COR-L47 (cell line): ENCODE measurements at regions not wholly inside any gene's neighbourhood (a gene's known extent, or its start where the extent isn't known, plus 50 kb on each side); places are given as distances from the start of the nearest gene placed in this dataset.
A peak's percentile ranks its signal among the peaks of the same experiment; 100 is the strongest.
"Not testable (repeated sequence)": the region's sequence is repeated elsewhere in the genome, so short reads cannot be mapped to it uniquely, and the experiment has no call there.

Source experiments
- DNase-seq: peaks from one replicate; lab custom pipeline; 2025; lab: John Stamatoyannopoulos, UW

DNA sequence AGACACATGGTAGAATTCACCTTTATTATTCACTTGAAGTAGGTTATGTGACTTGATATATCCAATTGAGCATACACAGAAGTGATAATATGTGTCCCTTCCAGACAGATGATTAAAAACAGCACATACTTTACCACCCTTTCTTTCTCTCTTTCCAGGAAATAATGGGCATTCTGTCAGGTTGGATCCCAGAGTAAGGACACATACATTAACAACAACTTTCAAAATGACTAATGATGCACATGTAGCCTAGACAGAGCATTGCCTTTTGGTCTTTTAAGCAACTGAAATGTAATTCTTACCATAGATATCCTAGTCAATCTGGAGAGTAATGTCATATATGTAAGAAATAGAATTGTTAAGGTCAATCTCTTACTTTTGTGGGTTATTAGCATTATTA is 1748.7 kb downstream of the EFNA5 start:
- no peak for DNase-seq

DNA sequence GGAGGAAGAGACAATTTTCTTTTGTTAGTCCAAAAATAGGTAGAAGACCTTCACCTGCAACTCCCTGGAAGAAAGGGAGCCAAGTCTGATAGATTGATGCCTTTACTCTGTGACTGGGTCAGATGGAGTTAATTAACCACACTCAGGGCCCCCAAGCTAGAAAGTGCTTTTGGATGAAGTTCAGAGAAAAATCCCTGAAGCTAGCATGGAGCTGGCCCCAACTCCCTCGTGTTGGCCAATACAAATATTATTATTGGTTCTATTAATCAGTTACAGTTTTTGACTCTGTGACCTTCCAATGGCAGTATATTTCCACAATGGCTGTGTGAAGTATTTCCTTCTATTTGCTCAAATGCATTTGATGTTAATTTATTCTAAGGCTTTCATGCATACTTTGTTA is 1753.5 kb downstream of the EFNA5 start:
- no peak for DNase-seq

DNA sequence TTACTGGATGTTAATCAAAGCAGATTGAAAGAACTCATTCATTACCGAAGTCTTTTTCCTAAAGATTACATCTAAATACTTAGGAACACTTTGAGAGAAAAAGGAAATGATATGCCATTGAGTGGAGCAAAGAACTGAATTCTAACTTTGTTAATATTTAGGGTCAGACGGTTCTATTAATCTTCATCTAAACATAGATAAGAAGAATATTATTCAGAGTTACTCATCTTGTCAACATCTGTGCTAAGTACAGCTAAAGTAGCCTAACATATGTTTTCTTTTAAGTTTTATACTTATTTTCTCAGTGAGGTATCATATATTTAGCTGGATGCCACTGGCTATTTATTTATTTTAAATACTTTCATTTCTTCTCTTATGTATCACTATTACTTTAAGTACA is 1763.7 kb downstream of the EFNA5 start:
- DNase-seq: no peak

DNA sequence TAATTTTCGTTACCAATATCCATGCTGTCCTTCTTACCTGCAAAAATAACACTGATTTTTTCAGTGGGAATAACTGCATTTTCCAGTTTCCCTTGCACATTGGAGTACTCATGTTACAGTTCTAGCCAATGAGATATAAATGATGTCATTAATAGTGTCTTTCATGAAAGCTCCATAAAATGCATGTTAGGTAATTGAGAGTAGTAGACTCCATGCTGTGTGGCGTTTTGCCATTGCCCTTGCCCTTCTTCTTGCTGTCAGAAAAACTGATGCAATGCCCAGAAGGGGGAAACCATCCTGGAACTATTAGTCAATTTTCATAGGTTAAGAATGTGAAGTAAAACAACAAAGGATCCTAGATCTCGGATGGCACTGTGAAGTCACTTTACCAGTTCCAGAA is 1765.3 kb downstream of the EFNA5 start:
- DNase-seq: no peak

DNA sequence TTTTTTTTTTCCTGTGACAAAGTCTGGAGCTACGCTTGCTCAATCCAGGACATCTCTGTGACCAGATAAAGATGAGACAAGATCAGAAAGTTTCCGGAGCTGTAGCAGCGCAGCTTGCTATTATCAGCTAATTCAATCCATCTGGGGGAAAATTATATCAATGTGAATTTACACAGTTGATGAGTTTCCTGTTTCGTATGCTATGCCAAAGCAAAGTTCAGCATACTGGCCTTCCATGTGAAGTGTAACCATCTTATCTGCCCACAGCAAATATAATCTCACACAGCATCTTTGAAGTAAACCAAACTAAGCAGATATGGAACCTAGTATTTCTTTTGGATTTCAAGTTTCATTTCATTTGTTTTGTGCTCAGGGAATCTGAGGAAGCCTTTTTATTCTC is 1767.7 kb downstream of the EFNA5 start:
- DNase-seq: no peak

DNA sequence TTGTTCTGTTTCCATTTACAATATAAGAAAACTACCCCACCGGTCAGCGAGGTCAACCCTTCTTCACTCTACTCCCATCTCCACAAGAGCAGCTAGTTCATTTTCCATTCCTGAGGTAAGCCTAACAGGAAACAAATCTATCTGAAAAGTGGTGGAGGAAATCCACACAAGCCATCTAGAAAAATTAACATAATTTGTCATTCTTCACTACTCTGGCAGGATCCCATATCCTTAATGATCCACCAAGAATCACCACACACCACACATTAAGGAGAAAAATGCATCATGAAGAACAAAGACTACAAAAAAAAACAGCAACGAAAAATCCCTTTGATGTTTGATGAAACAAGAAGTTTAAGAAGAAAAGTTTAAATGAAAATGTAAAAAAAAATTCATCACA is 1771.0 kb downstream of the EFNA5 start:
- no peak for DNase-seq

DNA sequence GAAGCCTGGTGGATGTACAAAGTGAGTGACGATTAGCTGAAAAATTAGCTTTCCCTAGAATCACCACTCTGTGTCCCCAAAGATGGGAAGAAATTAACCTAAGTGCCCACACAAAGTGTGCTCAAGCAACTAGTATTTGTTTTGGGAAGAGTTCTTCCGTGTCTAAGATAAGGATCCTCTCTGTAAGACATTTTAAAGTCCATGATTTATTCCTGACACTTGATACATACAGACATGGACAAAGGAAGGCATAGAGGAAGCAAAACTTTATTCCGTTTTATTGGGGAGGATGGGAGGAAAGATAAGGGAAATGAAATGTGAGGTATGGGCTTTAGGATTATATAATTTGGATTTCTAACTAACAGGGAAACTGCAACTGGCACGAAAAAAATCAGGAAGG is 1772.6 kb downstream of the EFNA5 start:
- no peak for DNase-seq

DNA sequence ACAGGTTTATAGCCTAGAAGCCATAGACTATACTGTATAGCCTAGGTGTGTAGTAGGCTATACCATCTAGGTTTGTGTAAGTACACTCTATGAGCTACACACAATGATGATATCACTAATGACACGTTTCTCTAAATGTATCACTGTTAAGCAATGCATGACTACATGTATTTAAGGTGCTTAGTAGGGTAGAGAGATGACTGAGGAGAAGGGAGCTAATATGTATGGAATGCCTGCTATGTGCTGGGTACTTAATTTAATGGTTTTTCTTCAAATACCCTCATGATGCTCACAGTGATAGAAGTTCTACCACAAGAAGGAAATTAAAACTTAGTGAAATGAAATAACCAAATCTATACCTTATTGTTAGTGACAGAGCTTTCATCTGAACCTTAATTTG is 1785.5 kb downstream of the EFNA5 start:
- no peak for DNase-seq

DNA sequence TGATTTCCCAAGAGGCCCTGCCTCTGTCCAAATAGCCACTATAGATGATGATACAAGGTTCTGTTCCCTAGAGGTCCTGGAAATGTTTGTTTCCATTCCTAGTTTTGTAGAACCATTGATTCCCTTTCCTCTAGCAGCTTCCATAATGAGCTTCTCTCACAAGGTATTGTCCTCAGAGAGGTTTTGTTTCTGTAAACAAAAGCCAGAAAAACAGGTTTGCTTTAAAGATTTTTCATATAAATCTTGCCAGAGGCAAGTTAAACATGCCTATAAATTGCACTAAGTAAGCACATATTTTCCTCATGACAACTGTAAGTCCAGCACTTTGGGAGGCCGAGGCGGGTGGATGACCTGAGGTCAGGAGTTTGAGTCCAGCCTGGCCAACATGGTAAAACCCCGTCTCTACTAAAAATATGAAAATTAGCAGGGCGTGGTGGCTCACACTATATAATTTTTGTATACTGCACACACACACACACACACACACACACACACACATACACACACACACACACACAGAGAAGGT is 1787.7 kb downstream of the EFNA5 start:
- no peak for DNase-seq

DNA sequence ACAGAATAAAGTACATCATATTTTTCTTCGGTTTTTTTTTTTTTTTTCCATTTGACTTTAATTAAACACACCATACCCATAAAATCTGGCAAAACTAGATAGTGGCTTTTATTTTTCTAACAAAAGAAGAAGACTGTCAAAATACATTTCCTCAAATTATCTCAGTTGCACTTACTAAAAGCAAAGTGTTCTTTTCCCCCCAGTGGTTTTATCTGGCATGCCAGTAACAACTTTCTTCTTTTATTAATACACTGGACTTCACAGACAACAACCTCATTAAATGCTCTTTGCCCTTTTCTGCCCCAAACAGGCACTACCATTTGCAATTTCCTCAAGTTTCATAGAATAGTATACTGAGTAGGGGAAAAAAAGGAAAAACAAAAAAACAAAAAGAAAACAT is 1792.3 kb downstream of the EFNA5 start:
- no peak for DNase-seq

DNA sequence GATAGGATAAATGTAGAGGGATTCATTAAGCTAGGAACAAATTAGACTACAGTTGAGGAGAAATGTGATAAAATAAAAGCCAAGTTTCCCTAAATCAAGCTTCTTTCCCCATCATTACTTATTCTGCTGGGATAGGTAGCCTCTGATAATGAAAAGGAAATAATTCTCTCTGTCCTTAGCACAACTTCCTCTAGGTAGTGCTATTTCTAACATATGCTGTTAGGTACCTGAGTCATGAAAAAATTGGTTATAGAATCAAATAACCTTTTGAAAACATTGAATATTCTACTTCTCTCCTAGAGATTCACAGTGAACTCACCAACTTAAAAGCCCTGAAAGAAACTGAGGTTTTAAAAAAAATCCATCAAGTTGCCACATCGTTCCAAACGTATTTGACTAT is 1793.1 kb downstream of the EFNA5 start:
- DNase-seq: no peak

DNA sequence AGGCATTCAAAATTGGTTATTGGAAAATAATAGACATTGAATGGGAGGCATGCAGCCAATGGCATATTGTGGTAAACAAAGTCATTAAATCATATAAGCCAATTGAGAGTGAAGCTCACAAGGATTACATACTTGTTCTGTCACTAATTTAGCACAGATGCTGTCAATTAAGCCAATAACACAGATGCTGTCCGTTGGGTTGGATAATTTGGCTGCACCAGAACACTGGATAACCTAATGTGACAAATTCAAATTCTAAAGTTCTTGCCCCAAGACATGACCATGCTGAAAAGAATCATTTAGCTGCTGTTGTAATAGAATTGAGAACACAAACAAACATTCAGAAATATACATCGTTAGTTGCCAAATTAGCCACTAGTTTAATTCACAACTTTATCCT is 1796.4 kb downstream of the EFNA5 start:
- DNase-seq: no peak

DNA sequence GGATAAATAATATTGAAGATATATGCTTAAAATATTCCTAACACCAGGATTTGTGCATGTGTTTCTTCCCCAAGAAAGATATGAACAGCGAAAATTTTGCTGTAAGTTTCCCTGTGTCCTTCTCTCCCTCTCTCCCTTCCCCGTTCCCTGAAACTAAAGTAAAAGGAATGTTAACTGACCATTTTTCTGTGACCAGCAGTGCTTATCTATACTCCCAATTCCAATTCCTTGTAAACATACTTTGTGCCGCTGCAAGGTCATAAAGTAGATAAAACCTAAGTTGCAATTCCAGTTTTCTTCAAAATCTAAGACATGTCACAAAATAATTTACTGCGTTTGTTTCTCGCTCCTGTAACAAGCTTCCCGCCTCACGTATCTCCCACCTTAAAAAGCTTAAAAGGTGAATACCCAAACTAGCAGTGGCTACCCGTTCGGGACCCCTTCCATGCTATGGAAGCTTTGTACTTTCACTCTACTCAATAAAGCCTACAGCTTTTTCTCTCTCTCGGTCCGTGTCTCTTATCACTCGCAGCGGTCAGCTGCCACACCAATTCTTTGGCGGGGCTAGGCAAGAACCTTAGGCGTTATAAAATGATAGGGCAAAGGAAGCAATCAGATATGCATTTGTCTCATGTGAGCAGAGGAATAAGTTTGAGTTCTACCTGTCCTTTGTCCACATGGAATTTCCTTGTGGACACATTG is 1798.0 kb downstream of the EFNA5 start:
- DNase-seq: no peak

DNA sequence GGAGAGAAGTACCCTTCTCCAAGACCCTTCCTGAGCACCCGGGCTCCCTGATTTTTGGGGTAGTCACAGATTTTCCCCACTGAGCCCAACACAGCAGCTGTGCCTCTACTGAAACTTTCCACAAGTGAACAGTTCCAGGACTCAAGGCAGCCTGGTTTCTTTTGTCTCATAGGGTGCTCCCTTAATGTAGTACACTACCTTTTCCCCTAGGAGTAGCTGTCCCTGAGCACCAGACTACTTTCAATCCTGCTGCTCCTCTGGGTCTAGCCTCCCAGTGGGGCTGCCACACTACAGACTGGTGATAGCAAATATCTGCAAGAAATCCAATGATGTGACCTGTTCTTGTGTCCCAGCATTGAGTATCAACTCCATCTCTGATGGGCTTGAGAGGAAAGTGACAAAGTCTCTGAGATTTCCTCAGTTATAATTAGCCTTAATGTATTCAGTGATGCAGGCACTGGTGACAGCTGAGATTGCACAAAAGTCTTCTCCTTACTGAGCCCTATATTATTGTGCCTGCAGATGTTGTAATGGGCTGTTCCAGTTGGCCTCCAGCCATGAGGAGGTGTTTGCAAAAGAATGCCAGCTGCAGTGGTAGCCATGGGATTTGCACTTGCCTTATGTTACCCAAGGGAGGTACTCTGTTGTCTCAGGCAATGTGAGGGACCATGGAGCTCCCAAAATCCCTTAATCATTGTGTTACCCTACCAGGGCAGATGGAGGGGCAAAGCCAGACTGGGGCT is 1802.5 kb downstream of the EFNA5 start:
- DNase-seq: peak; percentile 12

DNA sequence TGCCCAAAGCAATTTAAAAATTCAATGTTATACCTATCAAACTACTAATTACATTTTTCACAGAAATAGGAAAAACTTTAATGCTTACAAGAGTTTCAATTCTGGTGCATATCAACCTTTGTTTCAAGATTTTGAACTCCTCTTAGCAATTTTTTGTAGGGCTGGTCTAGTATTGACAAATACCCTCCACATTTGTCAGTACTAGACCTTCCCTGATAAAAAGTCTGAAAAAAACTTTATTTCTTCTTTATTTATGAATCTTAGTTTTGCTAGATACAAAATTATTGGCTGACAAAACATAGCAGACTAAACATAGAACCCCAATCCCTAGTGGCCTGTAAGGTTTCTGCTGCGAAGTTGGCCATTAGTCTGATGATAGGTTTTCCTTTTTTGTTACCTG is 1804.9 kb downstream of the EFNA5 start:
- DNase-seq: no peak

DNA sequence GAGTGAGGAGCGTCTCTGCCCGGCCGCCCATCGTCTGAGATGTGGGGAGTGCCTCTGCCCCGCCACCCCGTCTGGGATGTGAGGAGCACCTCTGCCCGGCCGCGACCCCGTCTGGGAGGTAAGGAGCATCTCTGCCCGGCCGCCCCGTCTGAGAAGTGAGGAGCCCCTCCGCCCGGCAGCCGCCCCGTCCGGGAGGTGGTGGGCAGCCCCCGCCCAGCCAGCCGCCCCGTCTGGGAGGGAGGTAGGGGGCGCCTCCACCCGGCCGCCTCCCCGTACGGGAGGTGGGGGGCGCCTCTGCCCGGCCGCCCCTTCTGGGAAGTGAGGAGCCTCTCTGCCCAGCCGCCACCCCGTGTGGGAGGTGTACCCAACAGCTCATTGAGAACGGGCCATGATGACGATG is 1811.4 kb downstream of the EFNA5 start:
- DNase-seq: not testable (repeated sequence)

DNA sequence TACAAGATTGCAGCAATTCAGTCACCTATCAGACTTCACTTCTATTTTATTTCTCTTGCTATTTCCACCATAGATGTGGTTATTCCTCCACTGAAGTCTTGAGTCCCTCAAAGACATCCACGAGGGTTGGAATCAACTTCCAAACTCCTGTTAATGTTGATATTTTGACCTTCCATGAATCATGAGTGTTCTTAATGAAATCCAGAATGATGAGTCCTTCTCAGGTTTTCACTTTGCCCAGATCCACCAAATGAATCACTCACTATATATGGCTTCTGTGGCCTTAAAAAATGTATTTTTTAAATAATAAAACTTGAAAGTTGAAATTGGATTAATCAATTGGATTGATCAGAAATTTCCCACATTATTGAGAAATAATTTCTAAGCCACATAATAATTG is 1821.0 kb downstream of the EFNA5 start:
- DNase-seq: no peak

DNA sequence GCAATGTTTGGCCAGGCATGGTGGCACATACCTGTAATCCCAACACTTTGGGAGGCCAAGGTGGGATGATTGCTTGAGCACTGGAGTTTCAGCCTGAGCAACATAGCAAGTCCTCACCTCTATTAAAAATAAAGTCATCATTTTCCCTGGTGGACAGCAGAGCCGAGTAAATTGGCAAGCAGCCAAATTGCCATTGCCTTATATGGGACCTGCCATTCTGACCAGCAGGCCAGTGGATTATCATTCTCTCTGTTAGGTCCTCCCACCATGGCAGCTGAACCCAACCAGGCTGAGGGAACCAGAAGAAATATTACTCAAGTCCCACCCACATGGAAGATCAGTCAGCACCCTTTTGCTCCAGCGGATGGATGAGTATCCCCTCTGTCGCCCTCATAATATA is 1829.9 kb downstream of the EFNA5 start:
- DNase-seq: peak; percentile 38

DNA sequence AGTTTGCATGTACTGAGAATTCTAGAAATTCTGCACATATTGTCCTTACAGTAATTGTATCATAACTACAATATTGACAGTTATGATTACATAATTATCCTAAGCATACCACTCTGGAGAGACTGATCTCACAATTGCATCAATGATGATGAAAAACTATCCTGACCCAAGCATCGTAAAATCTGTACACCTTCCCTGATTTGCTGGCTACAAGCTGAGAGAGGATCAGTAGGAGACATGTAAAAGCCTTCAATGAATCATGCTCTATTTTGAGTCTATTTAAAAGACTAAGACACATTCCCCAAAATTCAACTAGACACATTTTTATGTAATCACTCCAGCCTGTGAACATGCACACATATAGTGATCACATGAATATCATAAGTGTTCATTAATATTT is 1833.8 kb downstream of the EFNA5 start:
- DNase-seq: no peak

DNA sequence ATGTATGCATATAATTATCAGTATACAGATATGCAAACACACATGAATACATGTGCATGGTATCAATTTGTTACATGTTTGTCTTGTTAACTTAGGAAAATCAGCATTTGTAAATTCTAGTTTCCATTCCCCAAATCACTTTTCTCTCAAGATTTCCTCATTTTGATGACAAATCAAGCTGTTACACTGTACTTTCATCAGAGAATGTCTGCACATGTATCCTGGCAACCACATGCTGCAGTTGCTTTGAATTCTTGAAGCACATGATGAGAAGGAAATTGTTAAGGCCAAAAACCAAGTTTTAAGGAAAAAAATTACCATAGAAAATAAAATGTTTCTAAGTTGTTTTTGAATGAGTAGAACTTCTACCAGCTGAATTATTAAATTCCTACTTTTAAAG is 1834.5 kb downstream of the EFNA5 start:
- DNase-seq: no peak

DNA sequence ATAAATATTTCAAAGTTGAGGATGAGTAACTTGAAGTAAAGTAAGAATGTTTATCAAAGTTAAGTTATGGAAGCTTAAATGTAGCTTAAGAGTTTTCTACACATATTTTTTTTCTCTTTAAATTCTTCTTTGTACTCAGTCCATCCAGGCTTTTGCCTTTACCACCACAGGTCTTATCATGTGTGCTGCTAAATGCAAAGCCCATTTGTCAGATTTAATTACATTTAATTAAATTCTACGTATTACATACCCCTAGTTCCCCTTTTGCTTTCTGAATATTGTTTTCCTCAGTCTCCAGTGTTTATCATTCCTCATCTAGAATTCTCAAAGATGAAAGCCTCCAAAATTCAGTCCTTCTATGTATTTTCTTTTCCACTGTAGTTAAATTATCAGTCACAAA is 1841.9 kb downstream of the EFNA5 start:
- no peak for DNase-seq

DNA sequence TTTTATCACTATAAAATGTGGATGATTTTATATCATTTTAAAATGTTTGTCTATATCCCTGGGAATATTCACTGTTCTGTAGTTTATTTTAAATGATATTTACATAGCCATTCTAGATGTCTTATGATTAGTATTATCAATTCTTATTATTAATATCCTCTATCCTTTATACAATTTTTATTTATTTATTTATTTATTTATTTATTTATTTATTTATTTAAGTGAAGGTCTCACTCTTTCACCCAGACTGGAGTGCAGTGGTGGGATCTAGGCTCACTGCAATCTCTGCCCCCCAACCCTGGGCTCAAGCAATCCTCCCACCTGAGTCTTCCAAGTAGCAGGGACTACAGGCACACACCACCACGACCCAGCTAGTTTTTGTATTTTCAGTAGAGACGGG is 1848.9 kb downstream of the EFNA5 start:
- no peak for DNase-seq

DNA sequence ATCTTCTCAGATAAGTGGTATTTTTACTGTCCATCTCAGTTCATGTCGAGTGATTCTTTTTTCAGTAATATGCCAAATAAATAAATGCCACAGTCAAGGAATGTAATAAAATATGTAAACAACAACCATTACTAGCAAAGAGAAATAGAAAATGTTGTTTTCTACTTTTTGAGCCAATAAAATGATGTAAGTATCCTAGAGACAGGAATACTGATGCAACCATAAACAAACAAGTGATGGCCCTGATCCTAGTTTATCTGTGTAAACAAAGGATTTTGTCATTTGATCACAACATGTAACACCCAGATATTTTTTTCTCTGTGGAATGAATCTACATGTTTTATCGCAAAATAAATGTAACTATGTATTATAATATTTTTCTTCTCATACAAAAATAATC is 1852.8 kb downstream of the EFNA5 start:
- DNase-seq: no peak

DNA sequence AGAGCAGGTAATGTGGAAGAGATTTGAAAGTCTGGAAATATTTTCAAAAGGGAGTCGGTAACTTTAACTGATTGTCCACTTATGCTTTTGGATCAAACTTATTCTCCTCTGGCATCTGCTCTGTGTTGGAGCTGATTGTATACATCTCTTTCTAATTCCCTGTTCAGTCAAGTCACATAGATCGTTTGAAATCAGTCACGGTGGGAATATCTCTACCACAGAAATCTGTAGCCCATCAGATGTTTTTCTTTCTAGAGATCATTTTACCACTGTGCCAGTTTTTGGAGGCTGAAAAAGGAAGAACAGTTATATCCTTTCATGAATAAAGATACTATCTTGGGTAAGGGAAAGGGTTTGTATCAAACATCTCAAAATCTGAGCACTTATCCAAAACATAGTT is 1853.3 kb downstream of the EFNA5 start:
- no peak for DNase-seq
